HuH-7 (cell line): ENCODE measurements at regions not wholly inside any gene's neighbourhood (a gene's known extent, or its start where the extent isn't known, plus 50 kb on each side); places are given as distances from the start of the nearest gene placed in this dataset.

Experiments used
- DNase-seq: peaks from one replicate; pipeline ENCODE4 v3.0.0; 2011; ENCODE audit warnings: low spot score

DNA sequence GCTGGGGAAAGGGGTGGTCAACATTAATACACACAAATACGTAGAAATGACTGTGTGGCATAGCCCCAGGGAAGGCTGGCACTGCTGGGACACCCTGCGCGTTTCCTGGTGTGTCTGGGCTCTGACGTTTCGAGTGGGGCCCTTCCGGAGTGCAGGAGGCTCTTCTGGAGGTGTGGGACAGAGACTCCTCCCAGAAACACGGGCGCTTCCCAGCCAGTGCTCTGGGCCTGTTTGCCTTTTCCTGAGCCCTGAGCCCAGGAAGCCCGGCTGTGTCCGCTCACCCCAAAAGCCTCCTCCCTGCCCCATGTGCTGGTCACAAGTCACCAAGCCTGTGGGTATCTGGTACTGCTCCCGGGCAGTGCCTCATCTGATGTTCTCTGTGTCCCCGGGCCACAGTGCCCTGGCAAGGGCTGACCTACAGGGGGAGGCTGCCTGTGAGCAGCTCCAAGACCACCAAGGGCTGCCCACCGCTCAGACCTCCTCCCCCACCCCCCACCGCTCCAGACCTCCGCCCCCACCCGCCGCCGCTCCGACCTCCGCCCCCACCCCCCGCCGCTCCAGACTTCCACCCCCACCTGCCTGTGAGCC lies 1133.3 kb downstream of the BRD1 start:
- DNase-seq: no peak

DNA sequence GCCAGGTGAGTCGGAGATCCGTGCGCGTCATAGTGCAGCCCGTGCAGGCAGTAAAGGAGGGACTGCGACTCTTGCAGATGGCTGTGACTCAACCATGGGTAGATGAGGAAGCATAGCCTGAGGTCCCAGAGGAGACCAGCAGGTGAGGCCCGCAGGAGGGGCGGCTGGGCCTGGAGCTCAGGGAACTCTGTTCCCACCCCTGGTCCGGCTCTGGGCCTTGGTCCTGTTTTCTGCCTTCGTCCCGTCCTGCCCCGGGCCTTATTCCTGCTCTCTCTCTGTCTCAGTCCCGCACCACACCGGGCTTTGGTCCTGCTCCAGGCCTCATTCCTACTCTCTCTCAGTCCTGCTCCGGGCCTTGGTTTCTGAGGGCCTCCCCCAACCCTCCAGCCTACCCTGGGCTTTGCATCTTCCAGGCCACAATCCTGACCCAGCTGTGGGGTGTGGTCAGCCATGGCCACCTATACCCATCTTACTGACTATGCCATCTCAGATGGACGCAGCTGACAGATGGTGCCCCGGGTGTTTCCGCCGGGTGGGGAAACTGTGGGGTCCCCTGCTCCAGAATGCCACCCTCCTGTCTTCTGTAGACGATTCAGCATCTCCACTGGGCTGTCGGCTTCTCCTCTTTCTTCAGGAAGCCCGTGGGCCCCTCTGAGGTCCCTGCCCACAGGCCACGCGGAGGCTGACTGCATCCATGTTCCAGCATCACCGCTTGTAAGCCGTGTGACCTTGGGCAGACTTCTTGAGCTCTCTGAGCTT lies 1134.1 kb downstream of the BRD1 start:
- DNase-seq: no peak

DNA sequence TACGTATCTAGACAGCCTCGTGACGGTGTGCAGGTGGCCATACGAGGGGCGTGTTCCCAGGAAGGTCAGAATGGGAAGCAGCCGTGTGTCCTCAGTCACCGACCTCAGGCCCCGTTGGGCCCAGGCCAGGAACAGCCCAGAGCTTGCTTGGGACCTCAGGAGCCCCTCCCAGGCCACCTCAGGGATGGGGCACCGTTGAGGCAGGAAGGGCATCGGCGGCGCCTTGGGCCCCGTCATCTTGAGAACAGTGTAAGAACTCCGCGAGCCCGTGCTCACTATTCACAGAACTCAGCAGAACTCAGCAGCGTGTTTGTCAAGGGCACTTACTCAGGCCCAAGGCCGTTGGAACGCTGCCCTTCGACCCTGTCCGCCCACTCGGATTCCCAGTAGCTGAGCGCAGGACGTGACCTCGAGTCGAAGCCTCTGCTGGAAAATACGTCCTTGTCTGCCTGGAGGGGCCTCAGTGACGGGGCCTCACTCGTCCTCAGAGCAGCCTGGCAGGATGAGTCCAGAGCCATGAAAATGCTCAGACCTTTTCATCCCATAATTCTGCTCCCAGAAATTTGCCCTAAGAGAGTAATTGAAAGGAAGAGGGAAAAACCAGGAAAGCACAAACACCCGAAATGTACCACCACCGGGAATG lies 1134.8 kb downstream of the BRD1 start:
- no peak for DNase-seq

DNA sequence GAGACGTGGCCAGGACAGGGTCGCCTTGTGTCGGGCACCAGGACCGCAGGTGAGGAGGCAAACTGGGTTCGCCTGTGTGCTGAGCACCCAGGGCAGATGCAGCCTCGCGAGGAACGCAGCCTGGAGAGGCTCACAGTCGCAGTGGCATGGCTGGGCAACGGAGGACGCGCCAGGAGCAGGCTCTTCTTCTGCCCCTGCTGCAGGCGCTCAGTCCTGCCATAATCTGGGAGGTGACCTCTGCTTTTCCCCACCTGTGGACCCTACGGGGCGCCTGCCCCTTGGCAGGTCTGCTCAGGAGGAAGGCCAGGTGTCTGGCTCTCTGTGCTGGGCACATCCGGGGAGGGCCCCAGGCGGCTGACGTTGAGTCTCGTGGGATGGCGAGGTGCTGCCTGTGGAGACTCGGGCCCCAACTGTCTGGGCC lies 1136.2 kb downstream of the BRD1 start:
- DNase-seq: no peak

DNA sequence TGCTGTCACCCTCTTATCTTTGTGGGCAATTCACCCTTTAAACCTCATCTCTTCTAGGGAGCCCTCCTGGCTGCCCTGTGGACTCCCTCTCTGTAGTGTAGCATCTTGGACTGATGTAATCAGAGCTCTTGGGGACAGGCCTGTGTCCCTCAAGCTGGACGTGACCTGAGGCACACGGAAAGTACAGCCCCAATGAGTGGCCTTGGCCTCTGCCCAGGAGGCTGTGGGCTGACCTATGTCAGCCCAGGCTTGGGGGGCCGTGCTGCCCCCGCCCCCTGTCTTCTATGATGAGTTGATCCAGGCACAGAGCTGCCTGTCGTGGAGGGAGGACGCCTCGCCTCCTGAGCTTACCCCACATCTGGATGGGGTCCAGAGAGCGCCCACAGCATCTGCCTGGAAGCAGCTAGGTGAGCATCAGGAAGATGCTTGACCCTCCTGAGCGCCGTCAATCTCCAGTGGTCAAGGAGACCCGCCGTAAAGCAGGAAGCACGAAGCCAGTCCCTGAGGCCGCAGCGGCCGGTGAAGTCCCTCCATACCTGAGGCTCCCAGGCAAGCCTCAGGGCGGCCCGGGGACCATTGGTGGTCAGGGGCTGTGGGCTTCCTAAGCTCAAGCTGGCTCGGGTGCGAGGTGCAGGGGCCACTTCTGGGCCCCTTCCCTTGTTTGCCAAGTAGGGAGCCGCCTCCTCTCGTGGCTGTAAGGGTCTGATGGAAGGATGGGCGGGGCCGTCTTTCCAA lies 1136.9 kb downstream of the BRD1 start:
- DNase-seq: no peak

DNA sequence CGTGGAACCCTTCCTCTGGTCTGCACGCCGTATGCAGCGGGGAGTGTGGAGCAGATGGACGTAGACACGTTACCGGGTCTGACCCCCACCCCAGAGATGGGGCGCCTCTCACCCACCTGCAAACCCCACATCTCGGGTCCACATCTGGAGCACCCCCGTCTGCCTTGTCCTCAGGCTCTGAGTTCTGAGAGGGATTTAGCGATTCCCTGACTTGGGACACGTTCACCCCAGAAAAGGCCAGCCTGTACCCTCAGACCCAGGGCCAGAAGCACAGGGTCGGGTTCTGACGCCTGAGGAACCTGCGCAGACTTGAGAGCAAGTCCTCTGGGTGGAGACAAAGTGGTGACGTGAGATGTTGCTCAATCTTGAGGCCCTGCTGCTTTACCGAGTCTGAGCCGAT lies 1138.5 kb downstream of the BRD1 start:
- DNase-seq: no peak

DNA sequence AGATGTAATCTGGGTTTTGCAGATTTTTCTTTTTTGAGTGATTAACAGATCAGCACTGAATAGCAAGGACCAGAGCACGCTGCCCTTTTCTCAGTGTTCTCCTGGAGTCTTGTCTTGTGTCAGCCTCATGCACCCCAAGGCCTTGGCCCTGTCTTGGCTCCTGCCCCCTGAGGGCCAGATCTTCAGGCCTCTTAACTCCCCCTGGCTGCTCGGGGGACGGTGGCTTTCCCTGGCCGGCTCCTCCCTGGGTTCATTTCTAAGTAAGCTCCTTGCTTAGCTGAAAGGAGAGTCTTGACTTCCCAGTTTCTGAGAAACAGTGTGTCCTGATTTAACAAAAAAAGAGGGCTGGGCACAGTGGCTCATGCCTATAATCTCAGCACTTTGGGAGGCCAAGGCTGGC lies 1139.3 kb downstream of the BRD1 start:
- DNase-seq: no peak

DNA sequence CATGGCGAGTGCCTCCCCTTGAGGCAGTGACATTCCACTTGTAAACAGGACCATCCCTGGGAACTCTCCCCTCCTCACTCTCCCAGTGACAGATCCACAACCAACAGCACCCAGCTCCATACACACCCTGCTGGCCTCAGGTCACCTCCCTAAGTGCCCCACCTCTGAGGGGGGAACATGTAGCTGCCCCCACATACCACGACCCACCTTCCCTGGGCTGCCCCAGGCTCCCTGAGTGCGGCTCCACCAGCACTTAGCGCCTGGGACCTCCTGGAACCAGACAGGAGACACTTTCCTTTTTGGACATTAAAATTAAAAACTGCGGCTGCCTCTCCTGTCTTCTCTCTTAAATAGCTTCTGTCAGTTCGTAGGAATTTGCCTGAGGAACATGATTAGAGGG lies 1140.1 kb downstream of the BRD1 start:
- DNase-seq: no peak

DNA sequence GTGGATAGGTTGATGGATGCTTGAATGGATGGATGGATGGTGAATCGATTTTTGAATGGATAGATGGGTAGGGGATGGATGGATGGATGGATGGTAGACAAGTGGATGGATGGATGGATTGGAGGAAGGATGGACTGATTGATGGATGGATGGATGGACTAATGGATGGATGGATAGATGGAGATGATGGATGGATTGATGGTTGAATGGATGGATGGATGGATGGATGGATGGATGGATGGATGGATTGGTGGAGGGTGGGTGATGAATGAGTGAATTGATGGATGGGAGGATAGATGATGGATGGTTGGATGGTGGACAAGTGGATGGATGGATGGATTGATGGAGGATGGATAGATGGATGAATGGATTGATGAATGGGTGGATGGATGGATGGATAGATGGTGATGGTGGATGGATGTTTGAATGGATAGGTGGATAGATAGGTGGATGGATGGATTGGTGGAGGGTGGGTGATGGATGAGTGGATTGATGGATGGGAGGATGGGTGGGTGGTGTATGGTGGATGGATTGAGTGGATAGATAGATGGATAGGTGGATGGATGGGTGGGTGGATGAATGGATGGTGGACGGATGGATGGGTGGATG lies 1140.9 kb downstream of the BRD1 start:
- no peak for DNase-seq

DNA sequence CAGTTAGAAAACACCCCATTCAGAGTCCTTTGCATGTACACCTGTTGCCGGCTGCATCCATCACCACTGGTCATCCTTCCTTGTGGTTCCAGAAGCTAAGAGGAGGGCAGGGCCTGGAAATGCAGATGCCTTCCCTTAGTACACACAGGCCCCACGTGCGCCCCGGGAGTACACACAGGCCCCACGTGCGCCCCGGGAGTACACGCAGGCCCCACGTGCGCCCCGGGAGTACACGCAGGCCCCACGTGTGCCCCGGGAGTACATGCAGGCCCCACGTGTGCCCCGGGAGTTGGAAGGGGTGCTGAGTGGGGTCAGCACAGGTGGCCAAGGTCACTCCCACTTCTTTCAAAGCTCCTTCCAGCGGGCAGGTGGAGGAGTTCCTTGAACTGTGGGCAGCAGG lies 1141.9 kb downstream of the BRD1 start:
- no peak for DNase-seq

DNA sequence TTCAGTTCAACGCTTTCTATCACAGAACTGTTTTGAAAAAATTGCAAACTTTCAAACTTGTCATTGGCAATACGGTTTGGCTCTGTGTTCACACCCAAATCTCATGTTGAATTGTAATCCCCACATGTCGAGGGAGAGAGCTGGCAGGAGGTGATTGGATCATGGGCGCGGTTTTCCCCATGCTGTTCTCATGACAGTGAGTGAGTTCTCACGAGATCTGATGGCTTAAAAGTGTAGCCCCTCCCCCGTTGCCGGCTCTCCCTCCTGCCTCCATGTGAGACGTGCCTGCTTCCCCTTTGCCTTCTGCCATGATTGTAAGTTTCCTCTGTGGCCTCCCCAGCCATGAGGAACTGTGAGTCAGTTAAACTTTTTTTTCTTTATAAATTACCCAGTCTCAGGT lies 1144.0 kb downstream of the BRD1 start:
- no peak for DNase-seq

DNA sequence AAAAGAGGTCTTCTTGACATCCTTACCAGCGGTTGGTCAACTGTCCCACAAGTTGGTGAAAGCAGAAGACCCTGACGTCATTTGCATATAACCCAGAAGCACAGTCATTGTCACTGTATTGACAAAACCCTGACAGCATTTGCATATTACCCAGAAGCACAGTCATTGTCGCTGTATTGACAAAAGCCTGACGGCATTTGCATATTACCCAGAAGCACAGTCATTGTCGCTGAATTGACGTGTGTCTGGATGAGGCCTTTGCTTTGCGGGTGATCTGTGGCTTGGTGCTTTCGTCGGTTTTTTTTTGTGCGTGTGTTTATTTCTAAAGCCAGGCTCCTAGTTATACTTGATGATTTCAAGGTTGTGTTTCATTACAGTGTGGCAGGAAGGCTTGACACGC lies 1145.2 kb downstream of the BRD1 start:
- DNase-seq: no peak

DNA sequence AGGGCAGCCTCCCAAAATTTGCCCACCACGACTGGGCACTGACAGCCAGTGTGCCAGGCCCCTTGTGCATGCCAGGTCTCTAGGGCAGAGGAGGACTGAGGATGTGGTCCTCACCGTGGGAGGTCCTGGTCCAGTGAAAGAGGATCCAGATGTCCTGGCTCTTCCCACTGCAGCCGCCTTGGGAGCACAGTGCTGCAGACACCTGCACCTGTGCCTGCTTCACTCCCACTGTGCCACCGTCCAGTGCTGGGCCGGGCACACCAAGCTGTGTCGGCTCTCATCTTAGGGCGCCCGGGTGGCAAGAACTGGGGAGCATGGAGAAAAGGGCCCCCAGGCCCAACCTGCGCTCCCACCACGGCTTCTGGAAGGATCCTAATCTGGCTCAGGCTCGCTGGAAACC lies 1147.1 kb downstream of the BRD1 start:
- no peak for DNase-seq

DNA sequence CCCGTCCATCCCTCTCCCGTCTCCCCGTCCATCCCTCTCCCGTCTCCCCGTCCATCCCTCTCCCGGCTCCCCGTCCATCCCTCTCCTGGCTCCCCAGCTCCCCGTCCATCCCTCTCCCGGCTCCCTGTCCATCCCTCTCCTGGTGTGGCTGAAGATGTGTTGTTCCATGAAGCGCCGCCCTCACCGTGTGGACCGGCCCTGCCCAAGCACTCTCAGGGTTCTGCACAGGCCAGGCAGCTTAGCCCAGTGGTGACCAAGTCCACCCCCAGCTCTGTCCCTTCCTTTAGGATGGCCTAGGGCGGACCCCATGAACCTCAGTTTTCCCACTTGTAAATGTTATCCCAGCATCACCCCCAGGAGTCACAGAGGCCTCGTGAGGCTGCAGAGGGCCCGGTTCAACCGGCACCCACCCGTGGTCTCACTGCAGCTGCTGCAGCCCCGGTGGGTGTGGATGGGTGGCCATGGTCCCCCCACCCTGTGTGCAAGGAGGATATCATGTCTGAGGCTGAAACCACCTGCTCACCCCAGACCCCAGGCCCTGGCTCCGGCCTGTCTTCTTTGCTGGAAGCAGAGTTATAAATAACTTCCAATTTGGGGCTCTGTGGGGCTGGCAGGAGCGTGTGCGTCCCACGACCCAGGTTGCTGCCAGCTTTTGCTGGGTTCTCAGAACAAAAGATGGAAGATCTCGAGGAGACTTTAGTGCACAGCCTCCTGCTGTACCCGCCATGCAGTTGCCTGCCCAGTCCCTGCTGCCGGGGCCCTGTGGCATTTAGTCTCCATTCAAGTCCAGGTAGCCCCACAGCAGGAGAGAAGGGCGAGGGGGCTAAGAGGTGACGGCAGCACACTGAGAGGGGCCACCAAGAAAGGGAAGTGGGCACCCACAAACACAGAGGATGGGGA lies 1147.8 kb downstream of the BRD1 start:
- DNase-seq: no peak

DNA sequence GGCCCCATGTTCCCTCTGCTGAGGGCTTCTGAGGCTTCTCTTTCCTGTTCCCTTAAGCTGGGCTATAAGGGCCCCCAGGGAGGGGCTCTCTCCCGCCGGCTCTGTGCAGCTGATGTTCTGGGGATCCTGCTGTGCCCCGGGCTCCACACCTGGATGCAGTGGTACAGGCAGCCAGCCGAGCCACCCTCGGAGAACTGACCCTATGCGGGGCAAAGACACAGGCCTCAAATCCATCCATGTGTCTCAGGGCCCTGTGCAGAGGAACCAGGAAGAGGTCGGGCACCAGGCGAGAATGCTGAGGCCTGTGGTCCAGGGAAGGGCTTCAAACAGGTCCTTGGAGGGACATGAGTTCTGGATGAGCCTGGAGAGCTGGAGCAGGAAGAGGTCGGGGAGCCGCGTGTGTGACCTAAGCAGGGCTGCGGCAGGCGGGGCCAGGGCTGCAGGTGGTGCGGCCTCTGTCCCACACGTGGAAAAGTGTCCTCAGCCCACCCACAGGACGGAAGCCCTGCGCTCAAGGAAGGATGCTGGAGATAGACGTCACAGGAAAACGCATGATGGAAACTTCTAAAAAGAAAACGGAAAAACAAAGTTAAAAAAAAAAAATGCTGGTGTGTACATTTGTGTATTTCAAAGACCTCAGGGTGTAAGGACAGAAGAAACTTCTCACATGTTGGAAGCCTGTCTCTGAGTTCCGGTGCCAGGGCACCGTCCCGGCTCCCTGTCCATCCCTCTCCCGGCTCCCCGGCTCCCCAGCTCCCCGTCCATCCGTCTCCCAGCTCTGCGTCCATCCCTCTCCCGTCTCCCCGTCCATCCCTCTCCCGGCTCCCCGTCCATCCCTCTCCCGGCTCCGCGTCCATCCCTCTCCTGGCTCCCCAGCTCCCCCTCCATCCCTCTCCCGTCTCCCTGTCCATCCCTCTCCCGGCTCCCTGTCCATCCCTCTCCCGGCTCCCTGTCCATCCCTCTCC lies 1149.2 kb downstream of the BRD1 start:
- no peak for DNase-seq

DNA sequence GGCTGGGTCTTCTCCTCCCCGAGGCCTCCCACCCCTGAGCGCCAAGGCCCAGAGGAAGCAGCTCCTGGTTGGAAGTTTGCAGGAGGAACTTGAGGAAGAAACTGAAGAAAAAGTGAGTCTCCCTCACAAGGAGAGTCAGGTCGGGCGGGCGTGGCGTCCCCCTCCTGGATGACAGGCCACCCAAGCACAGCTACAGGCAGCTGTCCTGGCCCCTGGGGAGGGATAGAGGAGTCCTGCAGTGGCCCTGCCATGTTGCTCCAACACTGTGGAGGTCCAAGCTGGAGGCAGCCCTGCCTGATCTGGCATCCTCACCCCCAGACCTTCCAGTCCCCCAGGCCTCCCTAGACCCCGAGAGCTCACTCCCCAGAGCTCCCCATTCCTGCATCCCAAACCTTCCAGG lies 1150.1 kb downstream of the BRD1 start:
- no peak for DNase-seq

DNA sequence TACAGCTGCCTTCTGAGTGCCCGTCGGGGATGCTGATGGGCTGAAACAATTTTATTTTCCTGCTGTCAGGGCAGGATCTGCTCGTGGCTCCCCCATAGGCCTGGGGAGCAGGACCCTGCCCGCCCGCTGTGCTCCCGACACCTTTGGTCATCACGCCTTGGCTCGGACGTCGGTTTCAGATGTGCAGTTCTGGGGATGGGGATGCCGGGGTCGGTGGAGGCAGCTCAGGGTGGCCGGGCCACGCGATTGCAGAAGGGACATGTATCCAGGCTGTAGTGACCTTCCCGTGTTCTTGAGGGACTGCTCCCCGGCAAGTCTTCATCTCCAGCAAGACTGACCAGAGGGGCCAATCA lies 1150.5 kb downstream of the BRD1 start:
- no peak for DNase-seq

DNA sequence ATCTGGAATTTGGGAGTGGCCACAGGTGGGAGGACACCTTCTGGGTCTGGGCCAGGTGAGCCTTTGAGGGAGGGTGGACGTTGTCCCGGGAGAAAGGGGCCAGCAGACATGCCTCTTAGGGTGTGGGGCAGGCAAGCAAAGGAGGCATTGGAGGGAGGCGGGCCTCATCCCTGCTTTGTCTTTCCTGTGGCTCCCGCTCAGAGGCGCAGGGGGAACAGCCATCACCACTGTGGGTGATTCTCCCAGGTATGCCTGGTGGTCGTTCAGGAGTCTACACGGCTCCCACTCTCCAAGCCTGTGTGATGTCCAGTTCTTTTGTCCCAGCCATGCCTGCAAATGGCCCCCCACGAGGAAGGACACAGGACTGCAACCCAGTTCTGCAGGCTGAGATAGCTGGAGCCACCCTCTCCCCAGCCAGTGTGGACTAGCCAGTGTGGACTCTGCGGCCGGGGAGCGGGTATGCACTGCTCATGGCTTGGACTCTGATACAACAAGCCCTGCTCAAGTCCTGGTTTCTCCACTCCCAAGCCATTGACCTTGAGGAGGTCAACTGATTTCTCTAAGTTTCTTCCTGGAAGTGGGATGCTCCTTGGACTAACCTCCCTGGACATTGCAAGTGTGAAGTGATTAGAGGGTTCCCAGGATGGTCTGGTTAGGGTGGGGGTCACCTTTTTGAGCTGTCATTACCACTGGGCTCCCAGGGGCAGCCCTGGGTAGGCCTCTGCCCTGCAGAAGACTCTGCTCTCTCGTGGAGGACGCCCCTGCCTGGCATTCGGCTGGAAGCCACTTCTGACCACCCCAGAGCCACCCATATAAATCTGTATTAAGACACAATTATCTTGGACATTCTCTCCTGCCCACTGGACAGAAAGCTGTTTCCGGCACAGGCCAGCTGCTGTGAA lies 1151.2 kb downstream of the BRD1 start:
- DNase-seq: no peak

DNA sequence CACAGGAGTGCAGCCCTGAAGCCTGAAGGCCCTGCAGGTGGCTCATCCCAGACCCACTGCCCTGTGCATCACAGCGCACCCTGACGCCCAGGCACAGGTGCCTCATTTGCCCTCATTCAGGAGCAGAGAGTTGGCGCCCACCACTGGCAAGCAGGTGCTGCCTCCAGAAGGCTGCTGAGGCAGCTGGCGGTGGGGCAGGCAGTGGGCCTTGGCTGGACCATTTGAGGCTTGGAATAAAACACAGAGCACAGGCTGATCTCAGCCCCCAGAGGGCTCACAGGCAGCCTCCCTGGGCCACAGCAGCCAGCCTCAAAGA lies 1151.9 kb downstream of the BRD1 start:
- DNase-seq: no peak
